C4-2B (cell line): ENCODE measurements at regions not wholly inside any gene's neighbourhood (a gene's known extent, or its start where the extent isn't known, plus 50 kb on each side); places are given as distances from the start of the nearest gene placed in this dataset.

ENCODE experiments used
- H3K27ac ChIP-seq: fragments of 450-650 bp; 2 replicates; pipeline ENCODE4 v1.5.1; 2017
- ZFX ChIP-seq: fragments of 450-650 bp; IDR thresholded peaks from 2 replicates; pipeline ENCODE4 v1.6.1; 2017
- TF ChIP-seq, protein P1 (sequence below): fragments of 450-650 bp; conservative IDR thresholded peaks from 2 replicates; pipeline ENCODE4 v1.5.1; 2017; ENCODE audit warnings: mild to moderate bottlenecking

DNA sequence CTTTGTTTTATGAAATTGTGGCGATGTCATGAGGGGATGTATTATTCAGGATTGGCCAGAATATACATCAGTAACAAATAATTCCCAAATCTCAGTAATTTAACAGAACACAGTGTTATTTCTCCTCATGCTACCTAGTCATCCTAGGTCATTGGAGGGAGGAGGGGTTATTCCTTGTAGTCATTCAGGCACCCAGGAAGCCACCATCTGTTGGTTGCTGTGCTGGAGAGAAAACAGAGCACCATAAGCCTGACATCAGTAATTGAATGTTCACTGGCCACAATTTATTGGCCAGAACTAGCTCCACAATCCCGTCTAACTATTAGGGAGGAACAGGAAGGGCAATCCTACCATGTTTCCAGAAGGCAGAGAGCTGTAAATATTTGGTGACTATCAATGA, 303.5 kb upstream of the CELF4 start:
- no peak overlapping the region for H3K27ac ChIP-seq
- TF ChIP-seq, protein P1, sequence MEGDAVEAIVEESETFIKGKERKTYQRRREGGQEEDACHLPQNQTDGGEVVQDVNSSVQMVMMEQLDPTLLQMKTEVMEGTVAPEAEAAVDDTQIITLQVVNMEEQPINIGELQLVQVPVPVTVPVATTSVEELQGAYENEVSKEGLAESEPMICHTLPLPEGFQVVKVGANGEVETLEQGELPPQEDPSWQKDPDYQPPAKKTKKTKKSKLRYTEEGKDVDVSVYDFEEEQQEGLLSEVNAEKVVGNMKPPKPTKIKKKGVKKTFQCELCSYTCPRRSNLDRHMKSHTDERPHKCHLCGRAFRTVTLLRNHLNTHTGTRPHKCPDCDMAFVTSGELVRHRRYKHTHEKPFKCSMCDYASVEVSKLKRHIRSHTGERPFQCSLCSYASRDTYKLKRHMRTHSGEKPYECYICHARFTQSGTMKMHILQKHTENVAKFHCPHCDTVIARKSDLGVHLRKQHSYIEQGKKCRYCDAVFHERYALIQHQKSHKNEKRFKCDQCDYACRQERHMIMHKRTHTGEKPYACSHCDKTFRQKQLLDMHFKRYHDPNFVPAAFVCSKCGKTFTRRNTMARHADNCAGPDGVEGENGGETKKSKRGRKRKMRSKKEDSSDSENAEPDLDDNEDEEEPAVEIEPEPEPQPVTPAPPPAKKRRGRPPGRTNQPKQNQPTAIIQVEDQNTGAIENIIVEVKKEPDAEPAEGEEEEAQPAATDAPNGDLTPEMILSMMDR = no peak
- TF ChIP-seq ZFX = no peak

GRCh38 chr18:37864122-37864521, 298.5 kb upstream of the CELF4 start:
- H3K27ac ChIP-seq = no peak overlapping the region
- TF ChIP-seq, protein P1 = no peak
- no peak for TF ChIP-seq ZFX

GRCh38 chr18:37861981-37862380, 296.4 kb upstream of the CELF4 start:
- no peak for TF ChIP-seq ZFX
- TF ChIP-seq, protein P1 = no peak
- H3K27ac ChIP-seq = no peak overlapping the region

DNA sequence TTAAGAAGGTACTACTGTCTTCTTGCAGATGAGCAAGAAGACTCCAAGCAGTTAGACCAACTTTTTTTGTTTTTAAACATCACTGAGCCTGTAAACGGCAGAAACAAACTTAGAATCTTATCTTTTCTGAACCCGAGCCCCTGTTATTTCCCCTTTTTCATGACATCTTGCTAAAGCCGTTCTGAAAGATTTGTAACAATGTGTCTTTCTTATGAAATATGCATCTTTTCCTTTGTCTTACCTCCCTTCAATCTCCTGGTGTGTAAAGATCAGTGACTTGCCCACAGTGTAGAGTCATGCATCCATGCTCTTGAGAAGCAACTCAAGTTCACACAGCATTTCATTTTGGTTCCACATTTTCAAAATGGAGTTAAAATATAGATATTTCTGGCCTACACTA, 288.8 kb upstream of the CELF4 start:
- no peak overlapping the region for H3K27ac ChIP-seq
- TF ChIP-seq, protein P1 = no peak
- TF ChIP-seq ZFX = no peak

GRCh38 chr18:37853706-37854105, 288.1 kb upstream of the CELF4 start:
- TF ChIP-seq, protein P1 = no peak
- no peak for TF ChIP-seq ZFX
- H3K27ac ChIP-seq = no peak overlapping the region

DNA sequence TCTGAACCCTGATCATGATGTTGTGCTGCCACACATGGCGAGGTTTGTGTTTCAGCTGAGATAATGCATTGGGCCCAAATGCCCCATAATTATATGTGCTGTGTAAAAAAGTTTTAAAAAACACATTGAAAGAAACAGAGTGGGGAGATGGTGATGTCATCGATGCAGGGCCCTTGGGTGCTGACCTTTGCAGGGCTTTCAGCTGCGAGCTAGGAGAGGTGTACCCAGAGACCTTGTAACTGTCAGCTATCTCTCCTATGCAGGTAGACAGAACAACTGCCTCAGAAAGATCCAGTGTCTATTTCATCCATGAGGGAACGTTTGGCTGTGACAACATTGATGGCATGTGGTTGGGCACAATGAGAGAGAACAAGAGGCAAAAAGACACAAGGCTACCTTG, 286.9 kb upstream of the CELF4 start:
- no peak for TF ChIP-seq ZFX
- TF ChIP-seq, protein P1 = no peak
- H3K27ac ChIP-seq = no peak overlapping the region

- TF ChIP-seq ZFX = no peak
- TF ChIP-seq, protein P1 = no peak
- H3K27ac ChIP-seq = no peak overlapping the region
These were observed 281.9 kb upstream of the CELF4 start for GRCh38 chr18:37847544-37847943.
